ENCODE measurements at regions not wholly inside any gene's neighbourhood (a gene's known extent, or its start where the extent isn't known, plus 50 kb on each side); places are given as distances from the start of the nearest gene placed in this dataset.
"Not testable (repeated sequence)": the region's sequence is repeated elsewhere in the genome, so short reads cannot be mapped to it uniquely, and the experiment has no call there.

DNA sequence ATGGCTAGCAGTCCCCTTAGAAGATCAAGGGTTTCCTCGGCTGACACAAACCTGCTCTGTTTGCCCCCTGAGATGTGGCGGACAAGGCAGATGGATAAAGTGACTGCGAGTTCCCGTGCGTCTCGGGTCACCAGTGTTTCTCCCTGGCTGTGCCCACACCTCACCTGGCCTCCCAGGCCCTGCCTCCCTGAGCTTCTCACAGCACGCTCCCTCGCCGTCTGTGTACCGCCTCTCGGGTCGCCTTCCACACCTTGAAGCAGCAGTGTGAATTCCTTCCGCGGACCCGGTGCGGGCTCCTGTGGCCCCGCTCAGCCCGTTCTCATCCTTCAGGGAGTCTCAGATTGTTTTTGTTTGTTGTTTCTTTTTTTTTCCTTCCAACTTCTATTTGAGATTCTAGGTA is 172.0 kb upstream of the FOXD4L5 start:
- H3K9me3 ChIP-seq (ENCODE audit: low read length); H3K27ac ChIP-seq (ENCODE audit: low read depth, low read length); H3K27ac Mint-ChIP-seq; DNase-seq; H3K4me3 ChIP-seq (ENCODE audit: low read length); H3K4me1 Mint-ChIP-seq; POLR2A ChIA-PET; CTCF ChIA-PET; H3K27me3 Mint-ChIP-seq; H3K36me3 Mint-ChIP-seq; H3K27me3 ChIP-seq (ENCODE audit: insufficient read depth, low read length, poor library complexity, severe bottlenecking); H3K4me1 ChIP-seq (ENCODE audit: insufficient read depth, low read length); H3K4me3 Mint-ChIP-seq; H3K36me3 ChIP-seq (ENCODE audit: insufficient read depth, low read length): not testable (repeated sequence)
- H3K9me3 Mint-ChIP-seq, result peaks cover 0 to 28% (median 12%) of the 10 kb centered on the region in 5 donors

DNA sequence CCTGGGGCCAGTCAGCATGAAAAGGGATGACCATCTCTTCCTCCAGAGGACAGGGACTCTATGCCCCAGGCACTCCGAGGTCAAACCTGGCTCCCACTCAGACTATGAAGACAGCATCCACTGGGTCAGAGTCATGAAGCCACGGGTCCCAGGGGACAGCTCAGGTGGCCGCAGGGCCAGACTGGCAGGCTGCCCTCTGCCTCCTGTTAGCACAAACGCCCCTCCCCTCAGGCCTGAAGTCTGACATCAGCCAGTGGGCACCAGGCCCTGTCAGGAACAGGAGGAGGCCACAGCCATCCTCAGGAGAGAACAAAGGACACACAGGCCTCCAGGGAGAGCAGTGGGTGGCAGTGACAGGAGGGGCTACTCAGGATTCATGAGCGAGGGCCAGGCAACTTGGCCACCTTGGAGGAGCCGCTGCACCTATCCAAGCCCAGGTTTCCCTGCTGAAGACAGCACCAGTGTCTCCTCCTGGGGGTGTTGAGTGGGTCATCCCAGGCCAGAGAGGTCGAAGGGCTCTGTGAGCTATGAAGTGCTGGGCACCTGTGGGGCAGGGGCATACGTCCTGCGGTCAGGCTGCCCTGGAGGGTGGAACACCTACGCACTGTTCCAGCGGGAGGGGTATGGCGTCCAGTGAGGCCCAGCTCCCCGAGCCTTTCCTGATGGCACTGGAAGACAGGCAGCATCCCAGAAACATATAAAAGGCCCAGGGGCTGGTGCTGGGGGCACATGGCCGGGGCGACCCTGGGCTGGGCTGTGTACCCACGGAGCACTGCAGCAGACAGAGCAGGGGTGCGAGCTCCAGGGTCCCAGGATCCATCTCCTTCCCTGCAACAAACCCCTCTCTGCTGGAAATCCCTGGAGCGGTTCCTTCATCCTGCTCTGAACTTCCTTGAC is 171.0 kb upstream of the FOXD4L5 start:
- H3K27ac Mint-ChIP-seq; POLR2A ChIA-PET; H3K4me1 ChIP-seq (ENCODE audit: insufficient read depth, low read length); H3K4me1 Mint-ChIP-seq; H3K27ac ChIP-seq (ENCODE audit: low read depth, low read length); H3K9me3 ChIP-seq (ENCODE audit: low read length); H3K4me3 ChIP-seq (ENCODE audit: low read length); H3K27me3 Mint-ChIP-seq; H3K36me3 Mint-ChIP-seq; CTCF ChIA-PET; H3K27me3 ChIP-seq (ENCODE audit: insufficient read depth, low read length, poor library complexity, severe bottlenecking); H3K36me3 ChIP-seq (ENCODE audit: insufficient read depth, low read length); H3K4me3 Mint-ChIP-seq; DNase-seq: not testable (repeated sequence)
- H3K9me3 Mint-ChIP-seq, result peaks cover 0 to 30% (median 11%) of the 10 kb centered on the region in 5 donors

DNA sequence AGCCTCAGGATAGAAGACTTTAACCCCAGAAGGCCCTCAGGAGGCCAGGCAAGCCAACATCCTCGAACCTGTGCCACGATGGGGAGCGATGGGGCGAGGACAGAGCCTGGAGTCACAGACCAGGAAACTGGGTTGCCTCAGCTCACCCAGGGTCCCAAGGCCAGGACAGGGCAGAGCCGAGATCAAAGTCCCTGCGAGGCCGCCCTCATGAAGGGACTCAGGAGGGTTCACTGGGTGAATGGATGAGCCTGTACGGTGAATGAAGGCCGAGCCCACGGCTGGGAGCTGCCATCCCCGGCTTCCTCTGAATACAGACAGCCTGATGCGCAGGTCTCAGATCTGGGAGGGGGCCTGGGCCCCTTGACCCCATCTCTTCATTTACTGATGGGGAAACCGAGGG is 170.1 kb upstream of the FOXD4L5 start:
- H3K9me3 ChIP-seq (ENCODE audit: low read length); H3K27ac Mint-ChIP-seq; DNase-seq; H3K27me3 Mint-ChIP-seq; POLR2A ChIA-PET; H3K36me3 Mint-ChIP-seq; H3K4me3 ChIP-seq (ENCODE audit: low read length); H3K27me3 ChIP-seq (ENCODE audit: insufficient read depth, low read length, poor library complexity, severe bottlenecking); H3K4me3 Mint-ChIP-seq; H3K4me1 ChIP-seq (ENCODE audit: insufficient read depth, low read length); CTCF ChIA-PET; H3K4me1 Mint-ChIP-seq; H3K36me3 ChIP-seq (ENCODE audit: insufficient read depth, low read length); H3K27ac ChIP-seq (ENCODE audit: low read depth, low read length): not testable (repeated sequence)
- H3K9me3 Mint-ChIP-seq, result peaks cover 0 to 30% (median 11%) of the 10 kb centered on the region in 5 donors

GRCh38 chr9:65454666-65455065 is 169.7 kb upstream of the FOXD4L5 start:
- H3K27me3 ChIP-seq (ENCODE audit: insufficient read depth, low read length, poor library complexity, severe bottlenecking); CTCF ChIA-PET; H3K27ac ChIP-seq (ENCODE audit: low read depth, low read length); H3K36me3 Mint-ChIP-seq; H3K27ac Mint-ChIP-seq; H3K4me3 Mint-ChIP-seq; H3K36me3 ChIP-seq (ENCODE audit: insufficient read depth, low read length); POLR2A ChIA-PET; H3K9me3 ChIP-seq (ENCODE audit: low read length); H3K4me3 ChIP-seq (ENCODE audit: low read length); DNase-seq; H3K27me3 Mint-ChIP-seq; H3K4me1 Mint-ChIP-seq; H3K4me1 ChIP-seq (ENCODE audit: insufficient read depth, low read length): not testable (repeated sequence)
- peaks cover 0 to 29% (median 13%) of the 10 kb centered on the region in 5 donors for H3K9me3 Mint-ChIP-seq

DNA sequence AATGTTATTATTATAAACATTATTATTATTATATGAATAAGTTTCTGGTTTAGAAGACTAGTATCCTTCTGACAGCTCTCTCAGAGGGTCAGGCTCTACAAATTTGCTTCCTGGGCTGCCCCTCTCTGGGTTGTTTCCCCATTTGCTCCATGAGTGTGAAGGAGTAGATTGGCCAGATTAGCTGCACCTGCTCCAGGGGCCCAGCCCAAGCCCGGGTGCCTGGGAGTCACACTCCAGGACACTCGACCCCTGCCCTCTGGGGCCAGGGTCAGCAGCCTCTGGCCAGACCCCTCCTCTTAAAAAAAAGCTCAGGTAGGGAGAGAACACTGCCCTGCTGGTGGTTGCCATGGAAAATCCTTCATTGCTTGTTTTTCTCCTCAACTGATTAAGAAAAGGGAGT is 169.0 kb upstream of the FOXD4L5 start:
- H3K36me3 Mint-ChIP-seq; H3K27me3 ChIP-seq (ENCODE audit: insufficient read depth, low read length, poor library complexity, severe bottlenecking); POLR2A ChIA-PET; H3K4me3 Mint-ChIP-seq; H3K9me3 ChIP-seq (ENCODE audit: low read length); H3K27me3 Mint-ChIP-seq; H3K4me1 Mint-ChIP-seq; H3K27ac Mint-ChIP-seq; H3K27ac ChIP-seq (ENCODE audit: low read depth, low read length); CTCF ChIA-PET; H3K4me3 ChIP-seq (ENCODE audit: low read length); H3K36me3 ChIP-seq (ENCODE audit: insufficient read depth, low read length); DNase-seq; H3K4me1 ChIP-seq (ENCODE audit: insufficient read depth, low read length): not testable (repeated sequence)
- H3K9me3 Mint-ChIP-seq, result peaks cover 0 to 29% (median 14%) of the 10 kb centered on the region in 5 donors

- H3K36me3 ChIP-seq (ENCODE audit: insufficient read depth, low read length); H3K36me3 Mint-ChIP-seq; H3K27me3 Mint-ChIP-seq; H3K4me3 Mint-ChIP-seq; H3K27ac Mint-ChIP-seq; H3K27me3 ChIP-seq (ENCODE audit: insufficient read depth, low read length, poor library complexity, severe bottlenecking); H3K4me1 Mint-ChIP-seq; H3K27ac ChIP-seq (ENCODE audit: low read depth, low read length); H3K9me3 ChIP-seq (ENCODE audit: low read length); CTCF ChIA-PET; DNase-seq; H3K4me3 ChIP-seq (ENCODE audit: low read length); H3K4me1 ChIP-seq (ENCODE audit: insufficient read depth, low read length); POLR2A ChIA-PET: not testable (repeated sequence)
- H3K9me3 Mint-ChIP-seq, result peaks cover 12 to 37% (median 15%) of the 10 kb centered on the region in 5 donors
These were observed 165.0 kb upstream of the FOXD4L5 start for GRCh38 chr9:65449886-65450610.

- H3K4me3 Mint-ChIP-seq, result no peak overlapping the region
- H3K27me3 ChIP-seq (ENCODE audit: insufficient read depth, low read length, poor library complexity, severe bottlenecking), result no peaks in the 10 kb centered on the region
These were observed 164.4 kb upstream of the FOXD4L5 start for GRCh38 chr9:65449423-65449822.

DNA sequence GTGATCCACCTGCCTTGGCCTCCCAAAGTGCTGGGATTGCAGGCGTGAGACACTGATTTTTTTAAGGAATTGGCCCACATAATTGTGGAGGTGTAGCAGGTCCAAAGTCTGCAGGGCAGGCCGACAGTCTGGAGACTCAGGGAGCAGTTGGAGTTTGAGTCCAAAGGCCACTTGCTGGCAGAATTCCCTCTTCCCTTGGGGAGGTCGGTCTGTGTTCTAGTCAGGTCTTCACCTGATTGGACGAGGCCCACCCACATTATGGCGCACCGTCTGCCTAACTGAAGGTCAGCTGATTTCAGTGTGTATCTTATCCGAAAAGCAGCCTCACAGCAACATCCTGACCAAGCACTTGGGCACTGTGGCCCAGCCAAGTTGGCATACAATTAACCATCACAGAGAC is 162.1 kb upstream of the FOXD4L5 start:
- H3K27me3 ChIP-seq (ENCODE audit: insufficient read depth, low read length, poor library complexity, severe bottlenecking); H3K36me3 ChIP-seq (ENCODE audit: insufficient read depth, low read length); H3K4me3 Mint-ChIP-seq; H3K27me3 Mint-ChIP-seq; H3K36me3 Mint-ChIP-seq; CTCF ChIA-PET; H3K9me3 ChIP-seq (ENCODE audit: low read length); H3K27ac ChIP-seq (ENCODE audit: low read depth, low read length); H3K4me1 ChIP-seq (ENCODE audit: insufficient read depth, low read length); H3K4me1 Mint-ChIP-seq; DNase-seq; H3K27ac Mint-ChIP-seq; POLR2A ChIA-PET; H3K4me3 ChIP-seq (ENCODE audit: low read length): not testable (repeated sequence)
- H3K9me3 Mint-ChIP-seq, result peaks cover 15 to 24% (median 15%) of the 10 kb centered on the region in 5 donors

More at GRCh38 chr9:65449423-65449822, 164.4 kb upstream of the FOXD4L5 start:
- Histone ChIP-seq H3K9me3 (ENCODE audit: low read length) (no peaks in the 10 kb centered on the region), H3K27ac (ENCODE audit: low read depth, low read length) (no peak overlapping the region), H3K4me3 (ENCODE audit: low read length) (no peak overlapping the region), H3K4me1 (ENCODE audit: insufficient read depth, low read length) (no peaks in the 10 kb centered on the region), H3K36me3 (ENCODE audit: insufficient read depth, low read length) (no peaks in the 10 kb centered on the region)
- Mint-ChIP-seq H3K27me3 (no peaks in the 10 kb centered on the region), H3K9me3 (peaks cover 12 to 33% (median 15%) of the 10 kb centered on the region in 5 donors), H3K36me3 (no peaks in the 10 kb centered on the region), H3K27ac (no peak overlapping the region), H3K4me1 (no peaks in the 10 kb centered on the region)
- no peak for DNase-seq
- CTCF ChIA-PET, result no interaction called here
- POLR2A ChIA-PET, result no interaction called here
